IMR-90 (cell line): ENCODE measurements at regions not wholly inside any gene's neighbourhood (a gene's known extent, or its start where the extent isn't known, plus 50 kb on each side); places are given as distances from the start of the nearest gene placed in this dataset.

Source experiments
- ATAC-seq: fragments of 200-7000 bp; cut with Tn5 transposase; 2 replicates; pipeline ENCODE4 v1.9.1; 2020; ENCODE audit warnings: low read depth, mild to moderate bottlenecking, moderate library complexity
- BruUV-seq: library from RNA; stranded (reverse); fragments of 400-500 nt; replicated peaks from 2 replicates; lab custom pipeline; 2021; lab: Mats Ljungman, UMichigan
- CTCF ChIA-PET: fragments of 300-600 bp; formaldehyde crosslinking; extraction: SDS; loops from one replicate; lab custom pipeline; 2021; ENCODE audit warnings: antibody characterized with exemption; lab: Yijun Ruan, JAX
- POLR2A ChIA-PET: fragments of 300-600 bp; sonication (Branson Sonifier 250); formaldehyde crosslinking; loops from one replicate; lab custom pipeline; 2022; ENCODE audit warnings: antibody characterized with exemption; ENCODE audit not compliant: unreplicated experiment; lab: Charles Lee
- DNase-seq: peaks from one replicate; pipeline ENCODE4 v3.0.0; 2013
- H2AFZ ChIP-seq: replicated peaks from 2 replicates; pipeline ENCODE3; 2013; ENCODE audit warnings: low read length, mild to moderate bottlenecking; ENCODE audit not compliant: poor library complexity
- H2AK5ac ChIP-seq: 2 replicates; pipeline ENCODE4 v1.6.1; 2013; ENCODE audit warnings: low read depth, low read length, inconsistent platforms
- H2AK9ac ChIP-seq: replicated peaks from 2 replicates; pipeline ENCODE3; 2013; ENCODE audit warnings: mild to moderate bottlenecking, low read depth, low read length, moderate library complexity; ENCODE audit not compliant: poor library complexity
- H2BK120ac ChIP-seq: 2 replicates; pipeline ENCODE4 v1.6.1; 2013; ENCODE audit warnings: low read depth, low read length, inconsistent platforms
- H2BK15ac ChIP-seq: 3 replicates; pipeline ENCODE4 v1.6.1; 2013; ENCODE audit warnings: low read depth, low read length, inconsistent platforms
- H2BK20ac ChIP-seq: 2 replicates; pipeline ENCODE4 v1.6.1; 2013; ENCODE audit warnings: low read depth, mild to moderate bottlenecking, inconsistent platforms, low read length, moderate library complexity
- H2BK5ac ChIP-seq: 2 replicates; pipeline ENCODE4 v1.6.1; 2013; ENCODE audit warnings: mild to moderate bottlenecking, low read depth, low read length, inconsistent platforms; ENCODE audit not compliant: poor library complexity, severe bottlenecking
- H3K14ac ChIP-seq: replicated peaks from 2 replicates; pipeline ENCODE4 v1.6.1; 2013; ENCODE audit warnings: low read depth, low read length, inconsistent platforms
- H3K18ac ChIP-seq: 2 replicates; pipeline ENCODE4 v1.6.1; 2013; ENCODE audit warnings: low read depth, low read length, control low read depth
- H3K23ac ChIP-seq: 2 replicates; pipeline ENCODE4 v1.6.1; 2013; ENCODE audit warnings: low read depth, low read length, inconsistent platforms
- H3K27ac ChIP-seq: 2 replicates; pipeline ENCODE4 v1.5.1; 2013; ENCODE audit warnings: mild to moderate bottlenecking, control low read depth, low read length; ENCODE audit not compliant: insufficient read depth
- H3K27me3 ChIP-seq: 2 replicates; pipeline ENCODE4 v1.6.1; 2013; ENCODE audit warnings: low read length; ENCODE audit not compliant: control insufficient read depth, insufficient read depth
- H3K36me3 ChIP-seq: 2 replicates; pipeline ENCODE4 v1.6.1; 2013; ENCODE audit warnings: low read length, mixed read lengths; ENCODE audit not compliant: control insufficient read depth, insufficient read depth
- H3K4ac ChIP-seq: 2 replicates; pipeline ENCODE4 v1.6.1; 2013; ENCODE audit warnings: low read depth, low read length, inconsistent platforms
- H3K4me1 ChIP-seq: 2 replicates; pipeline ENCODE4 v1.6.1; 2013; ENCODE audit warnings: low read length, mixed read lengths; ENCODE audit not compliant: control insufficient read depth, insufficient read depth
- H3K4me2 ChIP-seq: 2 replicates; pipeline ENCODE4 v1.6.1; 2013; ENCODE audit warnings: low read depth, mild to moderate bottlenecking, control low read depth, low read length, moderate library complexity
- H3K4me3 ChIP-seq: 2 replicates; pipeline ENCODE4 v1.5.1; 2013; ENCODE audit warnings: low read depth, mild to moderate bottlenecking, control low read depth, low read length, moderate library complexity; ENCODE audit not compliant: insufficient read depth
- H3K56ac ChIP-seq: 2 replicates; pipeline ENCODE4 v1.6.1; 2013; ENCODE audit warnings: low read length, inconsistent platforms; ENCODE audit not compliant: insufficient read depth; ENCODE audit errors: extremely low read depth
- H3K79me1 ChIP-seq, 2 experiments: 2 replicates each; pipeline ENCODE4 v1.6.1; 2013; ENCODE audit warnings: low read length in 2 of 2, inconsistent platforms in 1 of 2, low read depth in 1 of 2
- H3K9ac ChIP-seq: 2 replicates; pipeline ENCODE4 v1.6.1; 2013; ENCODE audit warnings: low read depth, low read length, control low read depth
- H3K9me1 ChIP-seq: 2 replicates; pipeline ENCODE4 v1.6.1; 2013; ENCODE audit warnings: low read length, inconsistent platforms; ENCODE audit not compliant: insufficient read depth
- H3K9me3 ChIP-seq: 2 replicates; pipeline ENCODE4 v1.6.1; 2013; ENCODE audit warnings: low read length; ENCODE audit not compliant: control insufficient read depth, insufficient read depth
- H4K20me1 ChIP-seq: 2 replicates; pipeline ENCODE4 v1.6.1; 2013; ENCODE audit warnings: low read length, inconsistent platforms; ENCODE audit not compliant: insufficient read depth
- H4K5ac ChIP-seq: 2 replicates; pipeline ENCODE4 v1.6.1; 2013; ENCODE audit warnings: mild to moderate bottlenecking, low read depth, low read length, control low read depth
- H4K8ac ChIP-seq, 2 experiments: 2 replicates each; pipeline ENCODE4 v1.6.1; 2013; ENCODE audit warnings: low read depth in 2 of 2, low read length in 2 of 2, control low read depth in 1 of 2, inconsistent platforms in 1 of 2
- H4K91ac ChIP-seq: 2 replicates; pipeline ENCODE4 v1.6.1; 2013; ENCODE audit warnings: low read depth, low read length, inconsistent platforms; ENCODE audit not compliant: insufficient read depth
- CEBPB ChIP-seq: IDR thresholded peaks from 2 replicates; pipeline ENCODE4 v1.6.1; 2012; ENCODE audit warnings: low read depth, low read length, improper control_type of control experiment
- CHD1 ChIP-seq: IDR thresholded peaks from 2 replicates; pipeline ENCODE4 v1.6.1; 2012; ENCODE audit warnings: low read depth, low read length, improper control_type of control experiment
- FOS ChIP-seq: fragments of 150-350 bp; IDR thresholded peaks from 2 replicates; pipeline ENCODE4 v1.6.1; 2016; ENCODE audit warnings: low read depth, low read length
- MAZ ChIP-seq: IDR thresholded peaks from 2 replicates; pipeline ENCODE4 v1.6.1; 2012; ENCODE audit warnings: low read depth, mild to moderate bottlenecking, low read length, improper control_type of control experiment, moderate library complexity, borderline replicate concordance
- MXI1 ChIP-seq: IDR thresholded peaks from 2 replicates; pipeline ENCODE4 v1.6.1; 2012; ENCODE audit warnings: low read depth, mild to moderate bottlenecking, low read length, moderate library complexity, borderline replicate concordance
- NFE2L2 ChIP-seq: fragments of 150-350 bp; IDR thresholded peaks from 2 replicates; pipeline ENCODE4 v1.6.1; 2016; ENCODE audit warnings: low read depth, mild to moderate bottlenecking, low read length
- POLR2A ChIP-seq: IDR thresholded peaks from 2 replicates; pipeline ENCODE4 v1.6.1; 2012; ENCODE audit warnings: mild to moderate bottlenecking, low read depth, low read length
- RCOR1 ChIP-seq: IDR thresholded peaks from 2 replicates; pipeline ENCODE4 v1.6.1; 2012; ENCODE audit warnings: mild to moderate bottlenecking, low read length, improper control_type of control experiment; ENCODE audit not compliant: insufficient replicate concordance
- RFX5 ChIP-seq: IDR thresholded peaks from 2 replicates; pipeline ENCODE4 v1.8.0; 2012; ENCODE audit warnings: low read depth, mild to moderate bottlenecking, low read length, moderate library complexity
- WGBS, 2 experiments: methylation state at CpG; one replicate each; pipeline versions ENCODE4 v1.1.5 to v1.1.7; 2013; ENCODE audit warnings: missing lambda C conversion rate in 2 of 2; ENCODE audit not compliant: insufficient read length in 1 of 2; ENCODE audit errors: extremely low coverage in 2 of 2; 5-methylcytosine and 5-hydroxymethylcytosine counted together
- dilution Hi-C: fragments of 300-500 bp; cut with HindIII; formaldehyde crosslinking; loops from one replicate; pipeline ENCODE4 v1.14.3; 2018; ENCODE audit warnings: low sequenced_read_pairs; ENCODE audit not compliant: unreplicated experiment
- in situ Hi-C: fragments of 300-500 bp; cut with MboI; formaldehyde crosslinking; loops from 3 replicates; pipeline ENCODE4 v1.14.3; 2019; ENCODE audit warnings: low sequenced_read_pairs, inconsistent platforms, mixed read lengths
- intact Hi-C: fragments of 100-400 bp; cut with micrococcal nuclease; formaldehyde crosslinking; loops from 2 replicates; pipeline ENCODE4 v1.10.0; 2022
- TF ChIP-seq, protein P1 (sequence below): fragments of 150-350 bp; IDR thresholded peaks from 2 replicates; pipeline ENCODE4 v1.6.1; 2016; ENCODE audit warnings: low read depth, mild to moderate bottlenecking, low read length, moderate library complexity, borderline replicate concordance
- TF ChIP-seq, protein P2 (sequence below): fragments of 150-350 bp; IDR thresholded peaks from 2 replicates; pipeline ENCODE4 v1.6.1; 2017; ENCODE audit warnings: mild to moderate bottlenecking, antibody characterized with exemption, low read length, low read depth
- TF ChIP-seq, protein P3 (sequence below): conservative IDR thresholded peaks from 2 replicates; pipeline ENCODE4 v1.5.1; 2012; ENCODE audit warnings: mild to moderate bottlenecking, low read depth, low read length, improper control_type of control experiment

DNA sequence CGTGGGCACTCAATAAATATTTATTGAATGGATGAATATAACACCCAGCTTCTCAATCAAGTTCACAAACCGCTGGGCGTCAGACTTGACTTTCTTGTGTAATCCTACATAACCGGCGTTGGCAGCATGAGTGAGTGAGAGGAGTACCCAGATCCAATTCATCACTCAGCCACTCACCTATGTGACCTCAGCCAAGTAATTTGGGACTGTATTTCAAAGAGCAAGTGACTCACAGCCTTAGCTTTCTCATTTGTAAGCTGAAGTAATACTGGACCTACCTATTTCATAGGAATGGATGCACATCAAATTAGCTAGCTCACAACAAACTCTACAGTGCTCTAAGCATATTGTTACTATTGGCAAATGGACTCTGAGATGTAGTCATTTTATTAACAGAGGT, 53.8 kb upstream of the FAM204A start:
- no peaks in the 10 kb centered on the region for H3K27me3 ChIP-seq
- H3K4me1 ChIP-seq, result no peaks in the 10 kb centered on the region
- H3K79me1 ChIP-seq, result no peaks in the 10 kb centered on the region
- H3K23ac ChIP-seq, result no peak overlapping the region
- no peak overlapping the region for H3K9ac ChIP-seq
- no peaks in the 10 kb centered on the region for H3K9me3 ChIP-seq
- intact Hi-C loops (no loop called here), in situ Hi-C loops (no loop called here), dilution Hi-C loops (no loop called here)
- no peak overlapping the region for H2BK120ac ChIP-seq
- no peak overlapping the region for H3K14ac ChIP-seq
- no peak overlapping the region for H3K56ac ChIP-seq
- no peaks in the 10 kb centered on the region for H3K9me1 ChIP-seq
- no peak overlapping the region for H4K91ac ChIP-seq
- H3K18ac ChIP-seq, result no peak overlapping the region
- POLR2A ChIA-PET, result no interaction called here
- CTCF ChIA-PET, result no interaction called here
- TF ChIP-seq, protein P1, sequence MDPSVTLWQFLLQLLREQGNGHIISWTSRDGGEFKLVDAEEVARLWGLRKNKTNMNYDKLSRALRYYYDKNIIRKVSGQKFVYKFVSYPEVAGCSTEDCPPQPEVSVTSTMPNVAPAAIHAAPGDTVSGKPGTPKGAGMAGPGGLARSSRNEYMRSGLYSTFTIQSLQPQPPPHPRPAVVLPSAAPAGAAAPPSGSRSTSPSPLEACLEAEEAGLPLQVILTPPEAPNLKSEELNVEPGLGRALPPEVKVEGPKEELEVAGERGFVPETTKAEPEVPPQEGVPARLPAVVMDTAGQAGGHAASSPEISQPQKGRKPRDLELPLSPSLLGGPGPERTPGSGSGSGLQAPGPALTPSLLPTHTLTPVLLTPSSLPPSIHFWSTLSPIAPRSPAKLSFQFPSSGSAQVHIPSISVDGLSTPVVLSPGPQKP, result no peak
- TF ChIP-seq, protein P2, sequence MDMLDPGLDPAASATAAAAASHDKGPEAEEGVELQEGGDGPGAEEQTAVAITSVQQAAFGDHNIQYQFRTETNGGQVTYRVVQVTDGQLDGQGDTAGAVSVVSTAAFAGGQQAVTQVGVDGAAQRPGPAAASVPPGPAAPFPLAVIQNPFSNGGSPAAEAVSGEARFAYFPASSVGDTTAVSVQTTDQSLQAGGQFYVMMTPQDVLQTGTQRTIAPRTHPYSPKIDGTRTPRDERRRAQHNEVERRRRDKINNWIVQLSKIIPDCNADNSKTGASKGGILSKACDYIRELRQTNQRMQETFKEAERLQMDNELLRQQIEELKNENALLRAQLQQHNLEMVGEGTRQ, result no peak
- TF ChIP-seq FOS (no peak), RFX5 (no peak), POLR2A (no peak), MAZ (no peak), RCOR1 (no peak), CHD1 (no peak), NFE2L2 (no peak), CEBPB (no peak), MXI1 (no peak)
- TF ChIP-seq, protein P3, sequence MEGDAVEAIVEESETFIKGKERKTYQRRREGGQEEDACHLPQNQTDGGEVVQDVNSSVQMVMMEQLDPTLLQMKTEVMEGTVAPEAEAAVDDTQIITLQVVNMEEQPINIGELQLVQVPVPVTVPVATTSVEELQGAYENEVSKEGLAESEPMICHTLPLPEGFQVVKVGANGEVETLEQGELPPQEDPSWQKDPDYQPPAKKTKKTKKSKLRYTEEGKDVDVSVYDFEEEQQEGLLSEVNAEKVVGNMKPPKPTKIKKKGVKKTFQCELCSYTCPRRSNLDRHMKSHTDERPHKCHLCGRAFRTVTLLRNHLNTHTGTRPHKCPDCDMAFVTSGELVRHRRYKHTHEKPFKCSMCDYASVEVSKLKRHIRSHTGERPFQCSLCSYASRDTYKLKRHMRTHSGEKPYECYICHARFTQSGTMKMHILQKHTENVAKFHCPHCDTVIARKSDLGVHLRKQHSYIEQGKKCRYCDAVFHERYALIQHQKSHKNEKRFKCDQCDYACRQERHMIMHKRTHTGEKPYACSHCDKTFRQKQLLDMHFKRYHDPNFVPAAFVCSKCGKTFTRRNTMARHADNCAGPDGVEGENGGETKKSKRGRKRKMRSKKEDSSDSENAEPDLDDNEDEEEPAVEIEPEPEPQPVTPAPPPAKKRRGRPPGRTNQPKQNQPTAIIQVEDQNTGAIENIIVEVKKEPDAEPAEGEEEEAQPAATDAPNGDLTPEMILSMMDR, result no peak
- H3K4me3 ChIP-seq, result no peak overlapping the region
- H2AK9ac ChIP-seq, result no peak overlapping the region
- ATAC-seq, result no peak
- H4K8ac ChIP-seq, result no peak overlapping the region
- H2AFZ ChIP-seq, result no peak overlapping the region
- no TSS peak for BruUV-seq
- no peak overlapping the region for H2AK5ac ChIP-seq
- no CpG with 5 or more reads among the region's 5 CpGs for WGBS, 2 experiments
- H3K4ac ChIP-seq, result no peak overlapping the region
- H3K4me2 ChIP-seq, result no peak overlapping the region
- DNase-seq, result no peak
- no peak overlapping the region for H2BK15ac ChIP-seq
- H4K5ac ChIP-seq, result no peak overlapping the region
- H2BK20ac ChIP-seq, result no peak overlapping the region
- no peaks in the 10 kb centered on the region for H3K36me3 ChIP-seq
- no peak overlapping the region for H3K27ac ChIP-seq
- no peaks in the 10 kb centered on the region for H4K20me1 ChIP-seq
- no peak overlapping the region for H2BK5ac ChIP-seq
